ENCODE measurements at regions not wholly inside any gene's neighbourhood (a gene's known extent, or its start where the extent isn't known, plus 50 kb on each side); places are given as distances from the start of the nearest gene placed in this dataset.

- intact Hi-C loops (cut with DNase I), result no loop called here
- no peak for DNase-seq (ENCODE audit: low spot score)
Measured at GRCh38 chr21:18191139-18191538, 53.5 kb upstream of the CHODL start.

GRCh38 chr21:18178509-18178908 is 66.1 kb upstream of the CHODL start:
- intact Hi-C loops (cut with DNase I), result no loop called here

GRCh38 chr21:18174370-18174769 is 70.3 kb upstream of the CHODL start:
- DNase-seq (ENCODE audit: low spot score), result no peak
- intact Hi-C loops (cut with DNase I), result no loop called here

More at GRCh38 chr21:18178509-18178908, 66.1 kb upstream of the CHODL start:
- no peak for DNase-seq (ENCODE audit: low spot score)

GRCh38 chr21:18170829-18171228 is 73.8 kb upstream of the CHODL start:
- DNase-seq (ENCODE audit: low spot score), result no peak
- intact Hi-C loops (cut with DNase I), result no loop called here

GRCh38 chr21:18170221-18170620 is 74.4 kb upstream of the CHODL start:
- no peak for DNase-seq (ENCODE audit: low spot score)
- intact Hi-C loops (cut with DNase I), result no loop called here

GRCh38 chr21:18168108-18168507 is 76.5 kb upstream of the CHODL start:
- intact Hi-C loops (cut with DNase I), result no loop called here

GRCh38 chr21:18164933-18165332 is 79.7 kb upstream of the CHODL start:
- intact Hi-C loops (cut with DNase I), result no loop called here
- DNase-seq (ENCODE audit: low spot score), result no peak

More at GRCh38 chr21:18168108-18168507, 76.5 kb upstream of the CHODL start:
- no peak for DNase-seq (ENCODE audit: low spot score)

- no peak for DNase-seq (ENCODE audit: low spot score)
- intact Hi-C loops (cut with DNase I), result no loop called here
Measured at GRCh38 chr21:18164483-18164882, 80.2 kb upstream of the CHODL start.

GRCh38 chr21:18163956-18164355 is 80.7 kb upstream of the CHODL start:
- DNase-seq (ENCODE audit: low spot score), result no peak
- intact Hi-C loops (cut with DNase I), result no loop called here

GRCh38 chr21:18161841-18162240 is 82.8 kb upstream of the CHODL start:
- no peak for DNase-seq (ENCODE audit: low spot score)
- intact Hi-C loops (cut with DNase I), result no loop called here

- intact Hi-C loops (cut with DNase I), result no loop called here
Measured at GRCh38 chr21:18157406-18157805, 87.2 kb upstream of the CHODL start.

GRCh38 chr21:18155508-18156193 is 89.0 kb upstream of the CHODL start:
- DNase-seq (ENCODE audit: low spot score), result no peak
- intact Hi-C loops (cut with DNase I), result no loop called here

More at GRCh38 chr21:18157406-18157805, 87.2 kb upstream of the CHODL start:
- DNase-seq (ENCODE audit: low spot score), result no peak

- no peak for DNase-seq (ENCODE audit: low spot score)
- intact Hi-C loops (cut with DNase I), result no loop called here
Measured at GRCh38 chr21:18153063-18153462, 91.6 kb upstream of the CHODL start.

- no peak for DNase-seq (ENCODE audit: low spot score)
- intact Hi-C loops (cut with DNase I), result no loop called here
Measured at GRCh38 chr21:18152371-18152770, 92.3 kb upstream of the CHODL start.

GRCh38 chr21:18151046-18151445 is 93.6 kb upstream of the CHODL start:
- intact Hi-C loops (cut with DNase I), result no loop called here
- no peak for DNase-seq (ENCODE audit: low spot score)

GRCh38 chr21:18148401-18148800 is 96.2 kb upstream of the CHODL start:
- DNase-seq (ENCODE audit: low spot score), result no peak
- intact Hi-C loops (cut with DNase I), result no loop called here

GRCh38 chr21:18147678-18148077 is 97.0 kb upstream of the CHODL start:
- no peak for DNase-seq (ENCODE audit: low spot score)
- intact Hi-C loops (cut with DNase I), result no loop called here

GRCh38 chr21:18146820-18147219 is 97.8 kb upstream of the CHODL start:
- intact Hi-C loops (cut with DNase I), result no loop called here

GRCh38 chr21:18144339-18144738 is 100.3 kb upstream of the CHODL start:
- intact Hi-C loops (cut with DNase I), result no loop called here
- DNase-seq (ENCODE audit: low spot score), result no peak

More at GRCh38 chr21:18146820-18147219, 97.8 kb upstream of the CHODL start:
- no peak for DNase-seq (ENCODE audit: low spot score)

- no peak for DNase-seq (ENCODE audit: low spot score)
- intact Hi-C loops (cut with DNase I), result no loop called here
Measured at GRCh38 chr21:18142655-18143054, 102.0 kb upstream of the CHODL start.

GRCh38 chr21:18138507-18138906 is 106.1 kb upstream of the CHODL start:
- no peak for DNase-seq (ENCODE audit: low spot score)
- intact Hi-C loops (cut with DNase I), result no loop called here

- intact Hi-C loops (cut with DNase I), result no loop called here
- no peak for DNase-seq (ENCODE audit: low spot score)
Measured at GRCh38 chr21:18129526-18129925, 115.1 kb upstream of the CHODL start.
